NCI-H748 (cell line): ENCODE measurements at regions not wholly inside any gene's neighbourhood (a gene's known extent, or its start where the extent isn't known, plus 50 kb on each side); places are given as distances from the start of the nearest gene placed in this dataset.

Source experiments
- DNase-seq: peaks from one replicate; lab custom pipeline; 2025; ENCODE audit not compliant: unreplicated experiment; lab: John Stamatoyannopoulos, UW

DNA sequence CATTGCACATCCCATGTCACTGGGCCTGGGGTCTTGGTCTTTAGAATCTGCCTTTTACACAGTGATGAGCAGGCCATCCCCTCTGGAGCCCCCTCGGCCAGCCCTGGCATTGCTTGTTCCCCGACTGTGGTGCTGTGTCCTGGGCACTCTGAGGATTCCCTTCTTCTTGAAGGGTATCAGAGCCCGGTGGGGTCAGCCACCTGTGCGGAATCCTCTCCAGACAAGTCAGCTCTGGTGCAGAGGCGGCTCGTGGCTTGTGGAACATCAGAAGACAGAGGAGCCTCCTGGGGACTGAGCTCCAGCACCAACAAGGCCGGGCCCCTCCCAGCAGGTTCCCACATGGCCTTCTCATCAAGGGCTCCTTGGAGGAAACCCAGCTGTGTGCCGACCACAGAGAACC is 57.9 kb upstream of the AJAP1 start:
- DNase-seq, result no peak

DNA sequence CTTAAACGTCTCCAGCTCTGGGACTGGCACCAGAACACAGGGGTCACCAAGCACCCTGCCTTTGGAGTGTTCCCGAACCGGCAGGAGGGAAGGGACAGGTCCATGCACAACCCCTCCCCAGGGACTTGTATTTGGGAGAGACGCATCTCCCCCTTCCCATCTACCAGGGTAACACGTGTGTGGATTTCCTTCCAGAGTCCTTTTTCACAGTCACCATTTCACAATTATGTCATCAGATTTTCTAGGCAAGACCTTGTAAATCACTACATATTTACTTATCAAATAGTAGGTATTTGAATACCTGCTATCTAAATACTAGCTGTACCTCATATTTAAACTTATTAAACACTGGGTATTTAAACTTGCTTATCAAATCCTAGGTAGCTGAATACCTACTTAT is 57.4 kb upstream of the AJAP1 start:
- no peak for DNase-seq

DNA sequence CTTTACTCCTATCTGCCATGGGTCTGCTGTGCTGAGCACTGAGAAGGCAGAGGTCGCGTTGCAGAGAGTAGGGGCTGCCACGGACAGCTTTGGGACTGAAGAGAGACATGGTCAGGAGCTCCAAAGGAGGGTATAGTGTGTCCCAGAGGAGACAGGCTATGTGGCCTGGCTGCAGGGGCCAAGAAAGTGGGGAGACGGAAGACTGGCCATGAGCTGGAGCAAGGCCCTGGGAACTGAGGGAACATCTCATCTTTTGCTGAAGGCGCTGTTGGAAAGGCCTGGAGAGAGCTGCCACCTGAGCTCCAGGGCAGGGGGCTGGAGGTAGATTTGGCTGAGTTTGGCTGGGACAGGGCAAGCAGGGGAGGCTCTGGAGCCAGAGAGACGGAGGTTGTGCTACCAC is 55.8 kb upstream of the AJAP1 start:
- DNase-seq, result no peak

DNA sequence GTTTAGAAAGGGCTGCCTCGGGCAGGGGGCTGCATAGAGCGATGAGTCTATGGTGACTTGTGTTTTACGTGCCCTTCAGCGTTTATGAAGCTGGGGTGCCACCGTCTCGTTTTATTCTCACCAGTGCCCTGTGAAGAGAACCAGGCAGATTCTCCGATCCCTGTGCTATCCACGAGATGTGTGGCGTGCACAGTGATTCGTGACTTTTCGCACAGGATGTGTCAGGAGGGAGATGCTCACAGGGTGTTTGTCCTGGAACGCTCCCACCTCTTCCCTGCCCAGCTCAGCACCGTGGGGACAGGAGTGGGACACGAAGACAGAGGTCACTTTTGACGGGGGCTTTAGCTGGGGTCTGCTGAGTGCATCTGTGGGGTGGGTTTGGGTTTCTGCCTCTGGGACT is 54.9 kb upstream of the AJAP1 start:
- no peak for DNase-seq

DNA sequence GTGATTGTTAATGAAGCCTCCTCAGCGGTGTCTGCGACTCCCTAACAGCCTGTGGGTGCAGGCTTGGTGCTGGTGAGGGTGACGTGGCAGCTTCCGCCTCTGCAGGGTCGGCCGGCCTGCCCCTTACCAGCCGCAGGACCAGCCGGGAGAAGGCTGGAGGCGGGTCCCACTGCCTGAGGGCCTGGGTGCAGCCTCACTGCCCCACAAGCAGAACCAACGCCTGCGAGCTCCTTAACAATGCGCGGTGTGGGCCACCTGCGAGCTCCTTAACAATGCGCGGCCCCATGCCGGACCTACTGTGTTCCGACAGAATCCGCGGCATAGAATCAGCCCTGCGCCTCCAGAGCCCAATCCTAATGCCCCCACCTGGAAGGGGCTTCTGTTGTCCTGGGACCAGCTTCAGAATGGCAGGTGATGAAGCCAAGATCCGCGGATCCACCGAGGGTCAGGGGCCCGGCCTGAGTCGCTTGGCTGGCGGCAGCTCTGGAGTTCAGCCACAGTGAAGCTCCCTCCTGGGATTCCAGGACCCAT is 54.4 kb upstream of the AJAP1 start:
- DNase-seq, result no peak

DNA sequence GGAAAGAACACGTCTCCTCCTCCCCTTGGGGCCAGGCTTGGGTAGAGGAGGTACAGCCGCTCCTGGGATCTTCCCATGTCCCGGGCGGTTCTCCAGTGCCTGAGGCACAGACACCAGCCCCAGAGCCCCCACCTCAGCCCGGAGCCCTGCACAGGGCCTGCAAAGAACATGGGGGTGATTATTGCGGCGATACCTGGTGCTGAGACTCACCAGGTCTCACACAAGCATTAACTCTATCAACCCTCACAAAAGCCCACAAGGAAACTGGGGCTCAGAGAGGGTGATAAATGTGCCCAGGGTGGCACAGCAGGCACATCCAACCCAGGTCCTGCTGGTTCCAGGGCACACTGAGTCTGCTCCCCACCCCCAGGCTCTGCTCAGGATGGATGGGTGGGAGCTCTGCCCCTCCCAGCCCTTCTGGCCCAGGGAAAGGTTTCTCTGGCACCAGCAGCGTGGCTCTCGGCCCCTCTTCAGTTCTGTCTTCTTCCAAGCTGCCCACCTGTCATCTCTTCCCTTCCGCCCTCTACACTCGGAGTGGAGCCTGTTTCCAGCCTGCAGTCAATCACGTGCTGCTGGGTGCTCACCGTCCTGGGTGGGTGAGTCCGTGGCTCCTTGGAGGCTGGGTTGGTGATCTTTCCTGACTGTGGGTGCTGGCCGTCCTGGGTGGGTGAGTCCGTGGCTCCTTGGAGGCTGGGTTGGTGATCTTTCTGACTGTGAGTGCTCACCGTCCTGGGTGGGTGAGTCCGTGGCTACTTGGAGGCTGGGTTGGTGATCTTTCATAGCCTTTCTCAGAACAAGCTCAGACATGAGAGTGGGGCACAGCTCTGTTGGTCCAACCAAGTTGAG is 53.6 kb upstream of the AJAP1 start:
- DNase-seq, result no peak

DNA sequence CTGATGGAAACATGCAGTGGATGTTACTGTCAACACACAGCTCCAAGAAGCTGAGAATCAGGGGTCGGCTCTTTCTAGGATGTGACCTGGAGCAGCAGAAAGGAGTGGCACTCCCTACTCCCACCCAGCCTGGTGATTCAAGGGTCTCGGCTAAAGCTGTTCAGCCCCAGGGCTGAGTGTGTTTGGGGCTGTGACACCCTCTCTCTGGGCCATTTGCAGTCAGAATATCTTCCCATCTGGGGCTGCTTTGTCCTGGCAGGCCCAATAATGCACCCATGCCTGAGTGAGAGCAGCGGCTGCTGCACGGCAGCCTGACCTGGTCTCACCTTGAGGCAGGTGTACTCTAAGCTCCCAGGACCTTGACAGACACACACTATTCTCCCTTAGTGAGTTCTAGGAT is 52.5 kb upstream of the AJAP1 start:
- no peak for DNase-seq

DNA sequence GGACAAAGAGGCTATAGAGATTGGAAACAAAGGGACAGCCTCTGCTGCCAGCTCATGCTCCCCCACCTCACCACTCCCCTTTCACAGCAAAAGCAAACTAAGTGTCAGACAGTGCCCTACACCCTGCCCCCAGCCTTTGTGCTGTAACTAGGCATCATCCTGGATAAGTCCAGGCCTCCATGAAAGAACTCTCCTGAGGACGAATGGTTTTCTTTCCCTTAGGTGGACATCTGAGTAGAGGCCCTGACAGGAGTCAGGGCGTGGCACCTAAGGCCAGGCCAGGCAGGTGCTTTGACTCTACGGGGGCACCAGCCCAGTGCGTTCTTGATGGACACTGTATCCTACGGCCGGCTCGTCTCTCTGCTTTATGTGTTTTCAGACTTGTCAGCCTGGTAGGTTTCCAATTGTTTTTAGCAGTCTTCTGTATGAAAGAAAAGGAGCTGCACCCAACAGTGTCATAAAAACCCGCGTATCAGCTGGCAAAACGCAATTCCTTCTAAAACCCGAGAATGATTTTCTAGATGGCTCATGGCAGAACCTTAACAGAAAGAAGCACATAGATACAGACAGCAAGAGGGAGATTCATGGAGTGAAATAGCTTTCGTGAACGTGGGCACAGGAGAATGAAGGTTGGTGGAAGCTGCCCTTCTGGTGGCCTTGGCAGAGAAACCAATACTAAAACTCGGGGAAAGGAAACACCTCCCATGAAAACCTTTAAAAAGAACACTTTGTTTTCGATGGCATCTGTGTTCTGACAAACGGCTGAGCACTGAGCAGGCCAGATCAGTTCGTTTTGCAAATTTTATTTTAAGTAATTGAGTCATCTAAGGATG is 51.7 kb upstream of the AJAP1 start:
- DNase-seq, result peak; percentile 15

DNA sequence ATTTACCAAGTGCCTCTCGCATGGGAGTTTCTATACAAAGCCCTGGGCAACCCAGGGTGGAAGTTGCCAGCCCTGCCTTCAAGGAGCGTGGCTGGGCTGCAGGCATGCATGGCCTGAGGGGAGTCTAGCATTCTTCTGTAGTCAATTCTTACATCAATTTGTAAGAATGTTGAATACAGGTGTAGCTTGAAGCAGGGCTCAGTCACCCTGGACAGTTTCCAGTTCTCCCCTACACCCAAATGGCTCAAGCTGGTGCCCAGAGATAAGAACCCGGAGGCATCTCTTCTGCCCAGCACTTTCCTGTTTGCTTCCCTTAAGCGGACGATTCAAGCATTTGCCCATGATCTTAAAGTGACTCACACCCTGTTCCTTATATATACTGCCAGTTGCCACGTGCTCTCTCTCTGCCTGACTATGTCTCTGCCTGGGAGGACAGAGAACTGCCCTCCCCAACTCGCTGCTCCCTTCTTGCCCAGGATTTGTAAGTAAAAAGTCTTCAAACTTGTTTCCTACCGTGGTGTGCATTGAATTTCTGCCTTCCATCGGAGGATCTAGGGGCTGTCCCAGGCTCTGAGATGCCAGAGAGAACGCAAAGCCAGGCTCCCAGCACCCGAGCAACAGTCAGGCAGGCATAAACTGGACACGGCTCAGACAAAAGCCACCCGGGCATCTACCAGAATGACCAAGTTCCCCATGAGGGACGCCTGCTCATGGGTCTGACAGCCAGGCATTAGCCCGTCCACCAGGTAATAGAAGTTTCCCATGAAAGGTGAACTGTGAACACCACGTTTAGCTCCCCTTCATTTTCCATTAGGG is 50.9 kb upstream of the AJAP1 start:
- DNase-seq, result no peak
